ENCODE measurements at regions not wholly inside any gene's neighbourhood (a gene's known extent, or its start where the extent isn't known, plus 50 kb on each side); places are given as distances from the start of the nearest gene placed in this dataset.

DNA sequence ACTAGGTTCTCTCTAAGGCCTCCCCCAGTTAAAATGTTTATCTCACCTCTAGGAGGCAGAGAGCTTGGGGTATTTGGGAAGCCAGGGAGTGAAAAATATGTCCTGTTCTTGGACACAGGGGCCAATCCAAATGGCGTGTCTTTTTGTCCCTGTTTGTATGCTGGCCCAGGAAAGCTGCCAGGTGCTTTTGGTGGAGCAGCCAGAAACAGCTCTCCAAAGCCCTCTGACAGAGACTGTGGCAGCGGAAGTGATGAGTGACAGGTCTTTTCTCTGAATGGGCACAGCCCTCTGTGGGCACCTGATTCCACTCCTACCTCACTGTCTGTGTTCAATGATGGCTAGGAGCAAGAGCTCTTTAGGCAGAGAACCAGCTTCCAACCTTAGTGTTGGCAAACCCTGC is 106.4 kb upstream of the KIRREL3 start:
- DNase-seq (ENCODE audit: low read depth) = no peak
- H3K36me3 ChIP-seq (ENCODE audit: insufficient read depth, low read length) = no peaks in the 10 kb centered on the region
- H4K20me1 ChIP-seq (ENCODE audit: insufficient read depth, low read length) = no peaks in the 10 kb centered on the region
- H3K27me3 ChIP-seq (ENCODE audit: insufficient read depth, low read length) = peaks cover 2% of the 10 kb centered on the region
- H3K9me3 ChIP-seq (ENCODE audit: insufficient read depth, low read depth, low read length) = no peaks in the 10 kb centered on the region
- no peak overlapping the region for H3K27ac Mint-ChIP-seq (ENCODE audit: unreplicated experiment)
- no peak for TF ChIP-seq EZH2 (IDR thresholded peaks at IDR 0.05; ENCODE audit: insufficient read depth, low read length)
- TF ChIP-seq, protein P1, sequence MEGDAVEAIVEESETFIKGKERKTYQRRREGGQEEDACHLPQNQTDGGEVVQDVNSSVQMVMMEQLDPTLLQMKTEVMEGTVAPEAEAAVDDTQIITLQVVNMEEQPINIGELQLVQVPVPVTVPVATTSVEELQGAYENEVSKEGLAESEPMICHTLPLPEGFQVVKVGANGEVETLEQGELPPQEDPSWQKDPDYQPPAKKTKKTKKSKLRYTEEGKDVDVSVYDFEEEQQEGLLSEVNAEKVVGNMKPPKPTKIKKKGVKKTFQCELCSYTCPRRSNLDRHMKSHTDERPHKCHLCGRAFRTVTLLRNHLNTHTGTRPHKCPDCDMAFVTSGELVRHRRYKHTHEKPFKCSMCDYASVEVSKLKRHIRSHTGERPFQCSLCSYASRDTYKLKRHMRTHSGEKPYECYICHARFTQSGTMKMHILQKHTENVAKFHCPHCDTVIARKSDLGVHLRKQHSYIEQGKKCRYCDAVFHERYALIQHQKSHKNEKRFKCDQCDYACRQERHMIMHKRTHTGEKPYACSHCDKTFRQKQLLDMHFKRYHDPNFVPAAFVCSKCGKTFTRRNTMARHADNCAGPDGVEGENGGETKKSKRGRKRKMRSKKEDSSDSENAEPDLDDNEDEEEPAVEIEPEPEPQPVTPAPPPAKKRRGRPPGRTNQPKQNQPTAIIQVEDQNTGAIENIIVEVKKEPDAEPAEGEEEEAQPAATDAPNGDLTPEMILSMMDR (IDR thresholded peaks at IDR 0.05; ENCODE audit: insufficient read depth, low read depth, low read length) = no peak
- no peak overlapping the region for H3K4me2 ChIP-seq (ENCODE audit: low read length)
- no peak overlapping the region for H3K27ac ChIP-seq (ENCODE audit: low read depth, low read length)
- peaks cover 30% of the 10 kb centered on the region for H3K27me3 Mint-ChIP-seq (ENCODE audit: low read depth, unreplicated experiment)
- H3K79me2 ChIP-seq (ENCODE audit: insufficient read depth, low read length) = no peaks in the 10 kb centered on the region
- H3K4me1 Mint-ChIP-seq (ENCODE audit: low read depth, unreplicated experiment) = peaks cover 4% of the 10 kb centered on the region
- FAIRE-seq = no peak
- H3K4me1 ChIP-seq (ENCODE audit: insufficient read depth, low read length) = no peaks in the 10 kb centered on the region
- H3K36me3 Mint-ChIP-seq (ENCODE audit: low read depth, unreplicated experiment) = no peaks in the 10 kb centered on the region
- H3K4me3 ChIP-seq (ENCODE audit: insufficient read depth, low read depth, low read length) = no peak overlapping the region
- no peak overlapping the region for H2AFZ ChIP-seq (ENCODE audit: low read depth, low read length)
- no peak overlapping the region for H3K4me3 Mint-ChIP-seq (ENCODE audit: unreplicated experiment)
- H3K9ac ChIP-seq (ENCODE audit: low read length) = no peak overlapping the region
- H3K9me3 Mint-ChIP-seq (ENCODE audit: unreplicated experiment) = no peaks in the 10 kb centered on the region

DNA sequence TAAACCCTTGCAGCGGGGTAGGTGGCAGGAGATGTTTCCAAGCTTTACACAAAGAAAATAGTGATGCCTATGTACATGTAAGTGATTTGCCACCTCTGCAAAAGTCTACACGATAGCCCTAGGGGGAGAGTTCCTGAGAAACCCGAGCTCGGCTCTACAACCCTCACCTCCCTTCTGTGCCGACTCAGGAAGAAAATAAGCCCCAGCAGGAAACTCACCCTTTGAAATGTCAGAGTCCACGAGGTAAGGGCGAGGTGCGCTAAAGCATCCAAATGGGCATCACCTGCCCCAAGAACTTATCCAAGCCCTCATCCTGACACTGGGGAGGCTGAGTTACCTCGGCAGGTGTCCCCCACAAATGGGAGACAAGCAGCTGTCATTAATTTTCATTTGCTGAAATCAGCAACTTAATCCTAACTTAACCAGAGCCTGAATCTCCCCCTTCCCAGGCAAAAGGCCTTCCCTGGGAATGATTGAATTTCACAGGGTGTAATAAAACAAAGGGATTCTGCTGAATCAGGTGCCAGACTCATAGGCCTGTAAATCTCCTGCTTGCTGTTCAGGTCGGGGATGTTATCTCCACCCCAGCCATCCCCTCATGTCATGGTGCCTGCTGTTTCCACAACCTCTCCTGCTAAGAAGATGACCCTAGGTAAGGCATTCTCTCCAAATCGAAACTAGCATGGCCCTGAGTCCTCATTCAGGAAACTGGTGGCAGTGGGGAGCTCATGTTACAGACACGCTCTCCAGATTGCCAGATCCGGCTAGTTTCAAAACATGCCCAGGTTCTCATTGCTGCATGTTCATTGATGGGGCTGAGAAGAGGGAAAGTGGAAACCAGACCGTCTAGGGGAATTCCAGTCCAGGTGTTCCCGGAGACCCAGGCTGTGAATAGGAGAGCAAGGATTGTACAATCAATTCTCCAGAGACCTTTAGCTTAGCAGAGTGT is 105.3 kb upstream of the KIRREL3 start:
- H3K4me1 Mint-ChIP-seq (ENCODE audit: low read depth, unreplicated experiment) = peaks cover 2% of the 10 kb centered on the region
- Histone ChIP-seq H3K4me3 (ENCODE audit: insufficient read depth, low read depth, low read length) (no peak overlapping the region), H3K4me1 (ENCODE audit: insufficient read depth, low read length) (no peaks in the 10 kb centered on the region), H2AFZ (ENCODE audit: low read depth, low read length) (no peak overlapping the region), H4K20me1 (ENCODE audit: insufficient read depth, low read length) (no peaks in the 10 kb centered on the region), H3K79me2 (ENCODE audit: insufficient read depth, low read length) (no peaks in the 10 kb centered on the region), H3K9ac (ENCODE audit: low read length) (no peak overlapping the region), H3K36me3 (ENCODE audit: insufficient read depth, low read length) (no peaks in the 10 kb centered on the region), H3K9me3 (ENCODE audit: insufficient read depth, low read depth, low read length) (no peaks in the 10 kb centered on the region), H3K27me3 (ENCODE audit: insufficient read depth, low read length) (peaks cover 2% of the 10 kb centered on the region), H3K4me2 (ENCODE audit: low read length) (no peak overlapping the region), H3K27ac (ENCODE audit: low read depth, low read length) (no peak overlapping the region)
- no peaks in the 10 kb centered on the region for H3K36me3 Mint-ChIP-seq (ENCODE audit: low read depth, unreplicated experiment)
- no peak overlapping the region for H3K27ac Mint-ChIP-seq (ENCODE audit: unreplicated experiment)
- H3K9me3 Mint-ChIP-seq (ENCODE audit: unreplicated experiment) = no peaks in the 10 kb centered on the region
- FAIRE-seq (no peak), DNase-seq (ENCODE audit: low read depth) (no peak)
- H3K27me3 Mint-ChIP-seq (ENCODE audit: low read depth, unreplicated experiment) = peaks cover 22% of the 10 kb centered on the region
- no peak overlapping the region for H3K4me3 Mint-ChIP-seq (ENCODE audit: unreplicated experiment)
- TF ChIP-seq, protein P1 (IDR thresholded peaks at IDR 0.05; ENCODE audit: insufficient read depth, low read depth, low read length) = no peak

Data from astrocyte (in vitro differentiated cells and primary cell).